Keratinocyte (primary cell): ENCODE measurements at regions not wholly inside any gene's neighbourhood (a gene's known extent, or its start where the extent isn't known, plus 50 kb on each side); places are given as distances from the start of the nearest gene placed in this dataset.

Experiments
- DNase-seq: peaks from one replicate; pipeline ENCODE4 v3.0.0-alpha.2; 2011; ENCODE audit warnings: low read depth, missing footprints, low spot score
- FAIRE-seq: peaks from 2 replicates; lab custom pipeline; 2011; peaks lifted over from hg19 to GRCh38; lab: Jason Lieb, UNC
- H2AFZ ChIP-seq: 2 replicates; pipeline ENCODE4 v1.6.0; 2012; ENCODE audit warnings: low read length, control low read depth, inconsistent platforms; ENCODE audit not compliant: control insufficient read depth
- H3K27ac ChIP-seq: 2 replicates; pipeline ENCODE4 v1.5.1; 2011; ENCODE audit warnings: low read length; ENCODE audit not compliant: control insufficient read depth, insufficient read depth
- H3K27me3 ChIP-seq: 3 replicates; pipeline ENCODE4 v1.6.0; 2011; ENCODE audit warnings: low read length; ENCODE audit not compliant: control insufficient read depth, insufficient read depth; ENCODE audit errors: extremely low read depth
- H3K36me3 ChIP-seq, 2 experiments: 2 replicates in 1 of 2; 3 replicates in 1 of 2; pipeline ENCODE4 v1.5.1; 2011; ENCODE audit warnings: low read length in 2 of 2, mild to moderate bottlenecking in 1 of 2; ENCODE audit not compliant: control insufficient read depth in 2 of 2, insufficient read depth in 2 of 2; ENCODE audit errors: extremely low read depth in 1 of 2
- H3K4me1 ChIP-seq: 3 replicates; pipeline ENCODE4 v1.5.1; 2011; ENCODE audit warnings: low read length; ENCODE audit not compliant: control insufficient read depth, insufficient read depth; ENCODE audit errors: extremely low read depth
- H3K4me2 ChIP-seq: 3 replicates; pipeline ENCODE4 v1.6.0; 2011; ENCODE audit warnings: low read depth, low read length; ENCODE audit not compliant: control insufficient read depth, insufficient read depth; ENCODE audit errors: extremely low read depth
- H3K4me3 ChIP-seq, 3 experiments: fragments of 200-600 bp in 1 of 3; sonication (generic) in 1 of 3; 2 replicates in 2 of 3; 3 replicates in 1 of 3; pipeline ENCODE4 v1.5.1; 2011 to 2016; ENCODE audit warnings: low read length in 3 of 3, mild to moderate bottlenecking in 3 of 3, control low read depth in 2 of 3, inconsistent platforms in 1 of 3, low read depth in 1 of 3, mixed read lengths in 1 of 3, mixed run types in 1 of 3, moderate library complexity in 1 of 3; ENCODE audit not compliant: control insufficient read depth in 2 of 3, insufficient read depth in 2 of 3; ENCODE audit errors: extremely low read depth in 1 of 3
- H3K79me2 ChIP-seq: 2 replicates; pipeline ENCODE4 v1.6.0; 2012; ENCODE audit warnings: low read length; ENCODE audit not compliant: control insufficient read depth, insufficient read depth
- H3K9ac ChIP-seq: 3 replicates; pipeline ENCODE4 v1.6.0; 2011; ENCODE audit warnings: low read length; ENCODE audit not compliant: control insufficient read depth, insufficient read depth; ENCODE audit errors: extremely low read depth
- H3K9me1 ChIP-seq: 3 replicates; pipeline ENCODE4 v1.6.0; 2011; ENCODE audit warnings: low read length; ENCODE audit not compliant: control insufficient read depth, insufficient read depth; ENCODE audit errors: extremely low read depth
- H3K9me3 ChIP-seq: 2 replicates; pipeline ENCODE4 v1.5.1; 2012; ENCODE audit warnings: low read depth, low read length; ENCODE audit not compliant: control insufficient read depth
- H4K20me1 ChIP-seq: 3 replicates; pipeline ENCODE4 v1.6.0; 2011; ENCODE audit warnings: low read length; ENCODE audit not compliant: control insufficient read depth, insufficient read depth; ENCODE audit errors: extremely low read depth
- CTCF ChIP-seq, 3 experiments: IDR thresholded peaks in 1 of 3; conservative IDR thresholded peaks in 1 of 3; optimal IDR thresholded peaks in 1 of 3; 2 replicates in 2 of 3; 3 replicates in 1 of 3; pipeline versions ENCODE3 to v1.5.1; 2011; ENCODE audit warnings: low read length in 3 of 3, mild to moderate bottlenecking in 3 of 3, moderate library complexity in 2 of 3, control low read depth in 1 of 3, inconsistent platforms in 1 of 3; ENCODE audit not compliant: insufficient read depth in 2 of 3; ENCODE audit errors: extremely low read depth in 1 of 3
- EZH2 ChIP-seq: IDR thresholded peaks from one replicate; pipeline ENCODE4 v1.6.1; 2012; ENCODE audit warnings: inconsistent platforms, mild to moderate bottlenecking, low read length, moderate library complexity
- dilution Hi-C: fragments of 300-500 bp; cut with MboI; formaldehyde crosslinking; loops from one replicate; pipeline ENCODE4 v1.7.0; 2020; ENCODE audit warnings: low sequenced_read_pairs; ENCODE audit not compliant: extremely low pct_ligation_motif_present

DNA sequence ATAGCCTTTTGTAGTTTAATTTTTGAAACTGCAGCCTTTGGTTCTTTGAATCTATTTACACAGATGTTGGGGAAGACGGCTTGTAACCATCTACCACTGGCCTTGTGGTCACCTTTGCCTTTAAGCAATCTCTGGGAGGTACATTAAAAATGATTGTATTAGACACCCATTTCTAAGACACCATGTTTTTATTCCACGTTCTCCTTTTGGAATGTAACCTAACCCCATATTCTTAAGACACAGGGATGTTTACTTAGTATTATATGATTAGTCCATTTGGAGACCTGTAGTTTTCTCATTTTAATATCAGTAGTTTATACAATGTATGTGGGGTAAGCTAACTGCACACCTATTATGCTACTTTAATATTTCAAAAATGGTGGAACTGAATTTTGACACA is 175.1 kb upstream of the PLSCR5 start:
- DNase-seq (no peak), FAIRE-seq (no peak)
- dilution Hi-C loops: no loop called here
- no peak overlapping the region for H3K4me2 ChIP-seq
- H3K9me1 ChIP-seq: no peaks in the 10 kb centered on the region
- H3K4me1 ChIP-seq: no peaks in the 10 kb centered on the region
- H3K36me3 ChIP-seq: no peaks in the 10 kb centered on the region
- no peaks in the 10 kb centered on the region for H4K20me1 ChIP-seq
- H3K27ac ChIP-seq: no peak overlapping the region
- TF ChIP-seq EZH2 (no peak), CTCF (optimal IDR thresholded peaks at IDR 0.05 in 1 of 3, IDR thresholded peaks at IDR 0.05 in 1 of 3, conservative IDR thresholded peaks at IDR 0.05 in 1 of 3; ENCODE audit: extremely low read depth in 1 of 3, insufficient read depth in 2 of 3, low read length in 3 of 3) (no peak)
- H3K4me3 ChIP-seq: no peak overlapping the region
- no peaks in the 10 kb centered on the region for H3K79me2 ChIP-seq
- no peak overlapping the region for H2AFZ ChIP-seq
- no peak overlapping the region for H3K9ac ChIP-seq
- no peaks in the 10 kb centered on the region for H3K9me3 ChIP-seq
- H3K27me3 ChIP-seq: no peaks in the 10 kb centered on the region

- no peak for TF ChIP-seq EZH2
- no peak for TF ChIP-seq CTCF (optimal IDR thresholded peaks at IDR 0.05 in 1 of 3, IDR thresholded peaks at IDR 0.05 in 1 of 3, conservative IDR thresholded peaks at IDR 0.05 in 1 of 3; ENCODE audit: extremely low read depth in 1 of 3, insufficient read depth in 2 of 3, low read length in 3 of 3)
- Histone ChIP-seq H3K27ac (no peak overlapping the region), H3K9ac (no peak overlapping the region), H2AFZ (no peak overlapping the region), H3K79me2 (no peaks in the 10 kb centered on the region), H3K9me3 (no peaks in the 10 kb centered on the region), H3K27me3 (no peaks in the 10 kb centered on the region), H3K9me1 (no peaks in the 10 kb centered on the region), H4K20me1 (no peaks in the 10 kb centered on the region), H3K4me1 (no peaks in the 10 kb centered on the region), H3K36me3 (no peaks in the 10 kb centered on the region), H3K4me3 (no peak overlapping the region), H3K4me2 (no peak overlapping the region)
- no peak for FAIRE-seq
- no peak for DNase-seq
- dilution Hi-C loops: no loop called here
These were observed 172.8 kb upstream of the PLSCR5 start for GRCh38 chr3:146777941-146778340.
